Panc1 (cell line): ENCODE measurements at regions not wholly inside any gene's neighbourhood (a gene's known extent, or its start where the extent isn't known, plus 50 kb on each side); places are given as distances from the start of the nearest gene placed in this dataset.

Experiments used
- ATAC-seq: fragments of 200-7000 bp; cut with Tn5 transposase; 2 replicates; pipeline ENCODE4 v1.9.1; 2020; ENCODE audit warnings: mild to moderate bottlenecking, moderate library complexity
- BruUV-seq: library from RNA; stranded (reverse); fragments of 400-500 nt; replicated peaks from 2 replicates; lab custom pipeline; 2021; lab: Mats Ljungman, UMichigan
- CTCF ChIA-PET: fragments of 300-600 bp; sonication (Branson Sonifier 250); formaldehyde crosslinking; loops from one replicate; lab custom pipeline; 2022; ENCODE audit warnings: antibody characterized with exemption; lab: Charles Lee
- POLR2A ChIA-PET: fragments of 300-600 bp; sonication (Branson Sonifier 250); formaldehyde crosslinking; loops from one replicate; lab custom pipeline; 2022; ENCODE audit warnings: antibody characterized with exemption; lab: Charles Lee
- DNase-seq: peaks from one replicate; pipeline ENCODE4 v3.0.0-alpha.2; 2010; ENCODE audit warnings: low read depth, low spot score
- H3K27ac ChIP-seq: 2 replicates; pipeline ENCODE4 v1.5.1; 2011; ENCODE audit warnings: mild to moderate bottlenecking, low read length, inconsistent platforms
- H3K27me3 ChIP-seq: fragments of 200-500 bp; sonication (Bioruptor generic); 2 replicates; pipeline ENCODE4 v1.6.0; 2014; ENCODE audit warnings: low read length, inconsistent platforms; ENCODE audit not compliant: control insufficient read depth, insufficient read depth
- H3K36me3 ChIP-seq: fragments of 200-500 bp; sonication (Bioruptor generic); 2 replicates; pipeline ENCODE4 v1.5.1; 2014; ENCODE audit warnings: inconsistent platforms, mild to moderate bottlenecking, low read length, moderate library complexity; ENCODE audit not compliant: control insufficient read depth, insufficient read depth
- H3K4me1 ChIP-seq: 2 replicates; pipeline ENCODE4 v1.5.1; 2011; ENCODE audit warnings: inconsistent platforms, mild to moderate bottlenecking, low read length, moderate library complexity; ENCODE audit not compliant: control insufficient read depth, insufficient read depth
- H3K4me3 ChIP-seq, 2 experiments: 2 replicates each; pipeline ENCODE4 v1.5.1; 2011 to 2012; ENCODE audit warnings: low read depth in 2 of 2, low read length in 2 of 2, mild to moderate bottlenecking in 2 of 2, inconsistent platforms in 1 of 2, moderate library complexity in 1 of 2
- H3K9me3 ChIP-seq: fragments of 200-500 bp; sonication (Bioruptor generic); 2 replicates; pipeline ENCODE4 v1.5.1; 2014; ENCODE audit warnings: low read depth, mild to moderate bottlenecking, inconsistent platforms, low read length, moderate library complexity; ENCODE audit not compliant: control insufficient read depth, insufficient read depth
- POLR2AphosphoS5 ChIP-seq: IDR thresholded peaks from 2 replicates; pipeline ENCODE4 v1.6.1; 2012; ENCODE audit warnings: mild to moderate bottlenecking, low read depth, low read length, moderate library complexity
- REST ChIP-seq, 2 experiments: IDR thresholded peaks; 2 replicates each; pipeline ENCODE4 v1.6.1; 2011 to 2012; ENCODE audit warnings: low read depth in 2 of 2, control low read depth in 1 of 2, low read length in 1 of 2, mild to moderate bottlenecking in 1 of 2, moderate library complexity in 1 of 2; ENCODE audit not compliant: insufficient read depth in 1 of 2
- SIN3A ChIP-seq: IDR thresholded peaks from 2 replicates; pipeline ENCODE4 v1.6.1; 2012; ENCODE audit warnings: low read depth, mild to moderate bottlenecking, low read length, moderate library complexity, borderline replicate concordance; ENCODE audit not compliant: insufficient read depth
- TCF7L2 ChIP-seq: IDR thresholded peaks from 2 replicates; pipeline ENCODE4 v1.6.1; 2011; ENCODE audit warnings: mild to moderate bottlenecking, low read depth, low read length, inconsistent platforms
- in situ Hi-C: cut with HindIII; loops from 2 replicates; pipeline ENCODE4 v1.10.0; 2016; ENCODE audit warnings: low sequenced_read_pairs, low pct_unique_long_range_greater_than_20kb
- intact Hi-C: fragments of 100-400 bp; cut with micrococcal nuclease; formaldehyde crosslinking; loops from one replicate; pipeline ENCODE4 v1.10.0; 2022; ENCODE audit not compliant: unreplicated experiment
- TF ChIP-seq, protein P1 (sequence below): fragments of 450-650 bp; IDR thresholded peaks from 2 replicates; pipeline ENCODE4 v1.5.1; 2017; ENCODE audit warnings: mild to moderate bottlenecking

DNA sequence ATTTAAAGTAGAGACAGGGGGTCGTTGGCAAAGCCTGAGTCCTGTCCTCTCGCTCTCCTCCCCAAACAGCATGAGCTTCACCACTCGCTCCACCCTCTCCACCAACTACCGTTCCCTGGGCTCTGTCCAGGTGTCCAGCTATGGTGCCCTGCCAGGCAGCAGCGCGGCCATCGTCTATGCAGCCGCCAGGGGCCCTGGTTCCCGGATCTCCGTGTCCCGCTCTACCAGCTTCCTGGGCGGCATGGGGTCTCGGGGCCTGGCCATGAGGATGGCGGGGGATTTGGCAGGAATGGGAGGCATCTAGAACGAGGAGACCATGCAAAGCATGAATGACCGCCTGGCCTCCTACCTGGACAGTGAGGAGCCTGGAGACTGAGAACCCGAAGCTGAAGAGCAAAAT lies 1117.2 kb upstream of the MIR17HG start:
- DNase-seq, result no peak
- TF ChIP-seq TCF7L2 (no peak), REST (IDR thresholded peaks at IDR 0.05; ENCODE audit: insufficient read depth in 1 of 2, low read depth in 2 of 2, low read length in 1 of 2) (no peak), POLR2AphosphoS5 (no peak), SIN3A (no peak)
- TF ChIP-seq, protein P1, sequence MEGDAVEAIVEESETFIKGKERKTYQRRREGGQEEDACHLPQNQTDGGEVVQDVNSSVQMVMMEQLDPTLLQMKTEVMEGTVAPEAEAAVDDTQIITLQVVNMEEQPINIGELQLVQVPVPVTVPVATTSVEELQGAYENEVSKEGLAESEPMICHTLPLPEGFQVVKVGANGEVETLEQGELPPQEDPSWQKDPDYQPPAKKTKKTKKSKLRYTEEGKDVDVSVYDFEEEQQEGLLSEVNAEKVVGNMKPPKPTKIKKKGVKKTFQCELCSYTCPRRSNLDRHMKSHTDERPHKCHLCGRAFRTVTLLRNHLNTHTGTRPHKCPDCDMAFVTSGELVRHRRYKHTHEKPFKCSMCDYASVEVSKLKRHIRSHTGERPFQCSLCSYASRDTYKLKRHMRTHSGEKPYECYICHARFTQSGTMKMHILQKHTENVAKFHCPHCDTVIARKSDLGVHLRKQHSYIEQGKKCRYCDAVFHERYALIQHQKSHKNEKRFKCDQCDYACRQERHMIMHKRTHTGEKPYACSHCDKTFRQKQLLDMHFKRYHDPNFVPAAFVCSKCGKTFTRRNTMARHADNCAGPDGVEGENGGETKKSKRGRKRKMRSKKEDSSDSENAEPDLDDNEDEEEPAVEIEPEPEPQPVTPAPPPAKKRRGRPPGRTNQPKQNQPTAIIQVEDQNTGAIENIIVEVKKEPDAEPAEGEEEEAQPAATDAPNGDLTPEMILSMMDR, result no peak
- no peak overlapping the region for H3K4me3 ChIP-seq
- CTCF ChIA-PET, result no interaction called here
- H3K36me3 ChIP-seq, result no peaks in the 10 kb centered on the region
- no peaks in the 10 kb centered on the region for H3K27me3 ChIP-seq
- H3K4me1 ChIP-seq, result no peaks in the 10 kb centered on the region
- BruUV-seq, result no TSS peak
- in situ Hi-C loops (no loop called here), intact Hi-C loops (no loop called here)
- no peaks in the 10 kb centered on the region for H3K9me3 ChIP-seq
- H3K27ac ChIP-seq, result no peak overlapping the region
- POLR2A ChIA-PET, result no interaction called here
- no peak for ATAC-seq

GRCh38 chr13:90232291-90232690 lies 1115.2 kb upstream of the MIR17HG start:
- intact Hi-C loops, result no loop called here
- no TSS peak for BruUV-seq

More at GRCh38 chr13:90232291-90232690, 1115.2 kb upstream of the MIR17HG start:
- in situ Hi-C loops, result no loop called here
- TF ChIP-seq TCF7L2, result no peak
- no peak for TF ChIP-seq POLR2AphosphoS5
- TF ChIP-seq REST (IDR thresholded peaks at IDR 0.05; ENCODE audit: insufficient read depth in 1 of 2, low read depth in 2 of 2, low read length in 1 of 2), result no peak
- no peak for TF ChIP-seq SIN3A
- TF ChIP-seq, protein P1, result no peak
- H3K9me3 ChIP-seq, result no peaks in the 10 kb centered on the region
- H3K4me1 ChIP-seq, result no peaks in the 10 kb centered on the region
- H3K4me3 ChIP-seq, result no peak overlapping the region
- no peaks in the 10 kb centered on the region for H3K27me3 ChIP-seq
- no peak overlapping the region for H3K27ac ChIP-seq
- CTCF ChIA-PET, result no interaction called here
- no peaks in the 10 kb centered on the region for H3K36me3 ChIP-seq
- DNase-seq (no peak), ATAC-seq (no peak)
- POLR2A ChIA-PET, result no interaction called here
